ENCODE measurements at regions not wholly inside any gene's neighbourhood (a gene's known extent, or its start where the extent isn't known, plus 50 kb on each side); places are given as distances from the start of the nearest gene placed in this dataset.

DNA sequence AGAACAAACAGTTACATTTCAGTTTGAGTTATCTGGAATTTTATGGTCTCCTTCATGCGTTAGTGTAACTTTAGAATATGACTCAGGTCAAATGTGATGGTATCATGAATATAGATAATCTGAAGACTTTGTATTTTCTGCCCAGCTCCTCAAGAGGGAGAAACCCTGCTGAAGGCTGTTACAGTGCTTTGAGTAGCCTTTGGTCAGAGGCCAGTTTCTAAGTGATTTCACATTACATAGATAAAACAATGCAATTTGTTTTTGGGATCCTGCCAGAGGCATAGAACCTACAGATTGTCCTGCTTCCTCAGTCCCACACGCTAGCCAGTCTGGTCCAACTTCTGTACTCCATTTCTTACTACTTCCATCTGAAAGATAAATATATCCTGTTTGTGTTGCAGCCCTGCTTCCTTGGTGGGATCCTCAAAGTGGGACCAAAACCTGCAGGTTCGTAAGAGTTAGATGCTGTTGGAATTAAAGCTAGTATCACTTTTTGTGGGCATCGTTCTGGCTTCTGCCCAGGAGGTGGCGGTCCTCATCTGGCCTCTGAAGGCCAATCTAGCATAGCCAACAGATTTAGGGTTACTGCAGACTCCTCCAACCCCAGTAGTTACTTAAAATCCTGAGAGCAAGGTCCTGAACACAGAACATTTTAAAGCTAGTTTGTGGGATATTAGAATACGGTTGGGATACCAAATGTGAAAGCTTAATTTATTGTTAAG lies 645.8 kb upstream of the USP24 start:
- TF ChIP-seq POLR2A (IDR thresholded peaks at IDR 0.05) (no peak), CTCF (IDR thresholded peaks at IDR 0.05) (no peak)
